ENCODE measurements at regions not wholly inside any gene's neighbourhood (a gene's known extent, or its start where the extent isn't known, plus 50 kb on each side); places are given as distances from the start of the nearest gene placed in this dataset.
"Not testable (repeated sequence)": the region's sequence is repeated elsewhere in the genome, so short reads cannot be mapped to it uniquely, and the experiment has no call there.

GRCh38 chr10:65273115-65273514 is 1652.7 kb upstream of the LRRTM3 start:
- no peak overlapping the region for H3K4me3 ChIP-seq (ENCODE audit: low read depth, low read length)
- no peak for DNase-seq (ENCODE audit: low read depth)
- TF ChIP-seq CTCF (conservative IDR thresholded peaks at IDR 0.05; ENCODE audit: low read depth, low read length): no peak

GRCh38 chr10:65275296-65275695 is 1650.5 kb upstream of the LRRTM3 start:
- no peak for DNase-seq (ENCODE audit: low read depth)
- TF ChIP-seq CTCF (conservative IDR thresholded peaks at IDR 0.05; ENCODE audit: low read depth, low read length): no peak
- no peak overlapping the region for H3K4me3 ChIP-seq (ENCODE audit: low read depth, low read length)

GRCh38 chr10:65284495-65285041 is 1641.3 kb upstream of the LRRTM3 start:
- H3K4me3 ChIP-seq (ENCODE audit: low read depth, low read length): no peak overlapping the region
- no peak for TF ChIP-seq CTCF (conservative IDR thresholded peaks at IDR 0.05; ENCODE audit: low read depth, low read length)
- DNase-seq (ENCODE audit: low read depth): no peak

- not testable (repeated sequence) for DNase-seq (ENCODE audit: low read depth); H3K4me3 ChIP-seq (ENCODE audit: low read depth, low read length)
These were observed 1640.1 kb upstream of the LRRTM3 start for GRCh38 chr10:65285726-65286125.

- no peak for TF ChIP-seq CTCF (conservative IDR thresholded peaks at IDR 0.05; ENCODE audit: low read depth, low read length)
These were observed 1634.5 kb upstream of the LRRTM3 start for GRCh38 chr10:65291286-65291685.

GRCh38 chr10:65292551-65292950 is 1633.3 kb upstream of the LRRTM3 start:
- DNase-seq (ENCODE audit: low read depth): no peak
- H3K4me3 ChIP-seq (ENCODE audit: low read depth, low read length): no peak overlapping the region
- no peak for TF ChIP-seq CTCF (conservative IDR thresholded peaks at IDR 0.05; ENCODE audit: low read depth, low read length)

More at GRCh38 chr10:65291286-65291685, 1634.5 kb upstream of the LRRTM3 start:
- no peak overlapping the region for H3K4me3 ChIP-seq (ENCODE audit: low read depth, low read length)
- DNase-seq (ENCODE audit: low read depth): no peak

- no peak for DNase-seq (ENCODE audit: low read depth)
- H3K4me3 ChIP-seq (ENCODE audit: low read depth, low read length): no peak overlapping the region
- TF ChIP-seq CTCF (conservative IDR thresholded peaks at IDR 0.05; ENCODE audit: low read depth, low read length): no peak
These were observed 1631.5 kb upstream of the LRRTM3 start for GRCh38 chr10:65294329-65294728.

Data from choroid plexus epithelial cell (primary cell).